NCI-H524 (cell line): ENCODE measurements at regions not wholly inside any gene's neighbourhood (a gene's known extent, or its start where the extent isn't known, plus 50 kb on each side); places are given as distances from the start of the nearest gene placed in this dataset.

Source experiments
- DNase-seq, 2 experiments: peaks; one replicate each; lab custom pipeline; 2025; lab: John Stamatoyannopoulos, UW

DNA sequence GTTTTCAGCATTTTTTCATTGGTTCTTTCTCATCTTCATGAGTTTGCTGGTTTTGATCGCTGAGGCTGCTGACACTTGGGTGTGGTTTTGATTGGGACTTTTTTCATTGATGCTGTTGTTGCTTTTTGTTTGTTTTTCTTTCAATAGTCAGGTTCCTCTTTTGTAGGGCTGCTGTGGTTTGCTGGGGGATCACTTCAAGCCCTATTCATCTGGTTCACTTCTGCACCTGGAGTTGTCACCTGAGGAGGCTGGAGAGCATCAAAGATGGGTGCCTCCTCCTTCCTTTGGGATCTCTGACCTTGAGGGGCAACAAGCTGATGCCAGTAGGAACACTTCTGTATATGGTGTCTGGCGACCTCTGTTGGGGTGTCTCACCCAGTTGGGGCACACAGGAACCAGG is 1279.9 kb upstream of the TMPRSS15 start:
- no peak for DNase-seq

DNA sequence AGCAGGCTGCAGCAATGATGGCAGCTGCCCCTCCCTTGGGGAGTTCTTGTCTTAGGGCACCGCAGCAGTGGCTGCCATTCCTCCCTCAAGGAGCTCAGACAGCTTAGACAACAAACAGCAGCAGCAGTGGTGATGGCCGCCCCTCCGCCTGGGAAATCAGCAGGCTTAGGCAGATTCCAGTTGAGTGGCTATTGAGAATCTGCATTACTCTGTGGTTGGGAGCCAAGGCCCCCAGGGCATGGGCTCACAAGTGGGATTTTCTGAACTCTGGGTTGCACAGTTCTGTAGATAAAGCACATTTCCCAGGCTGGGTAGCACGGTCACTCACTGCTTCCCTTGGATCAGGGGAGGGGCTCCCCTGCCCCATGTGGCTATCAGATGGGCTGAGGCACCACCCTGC is 1280.7 kb upstream of the TMPRSS15 start:
- DNase-seq: peak in 1 of 2 experiments; percentile 45

DNA sequence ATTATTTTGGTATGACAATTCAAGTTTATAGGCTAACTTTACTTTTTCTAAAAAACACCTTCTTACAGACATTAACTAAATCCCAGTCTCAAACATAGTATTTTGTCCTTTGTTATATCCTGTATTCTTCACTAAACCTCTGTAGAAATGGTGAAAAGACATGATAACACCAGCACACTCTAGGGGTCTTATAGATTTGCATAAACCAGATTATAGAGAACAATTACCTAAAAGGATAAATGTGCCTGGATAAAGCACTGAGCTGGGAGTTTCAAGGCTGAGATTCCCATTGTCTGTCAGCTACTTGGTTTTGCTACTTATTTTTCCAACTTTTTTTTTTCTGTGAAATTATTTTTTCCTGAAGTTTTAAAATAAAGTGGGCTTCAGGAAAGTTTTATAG is 1288.6 kb upstream of the TMPRSS15 start:
- DNase-seq: peak in 1 of 2 experiments; percentile 11

DNA sequence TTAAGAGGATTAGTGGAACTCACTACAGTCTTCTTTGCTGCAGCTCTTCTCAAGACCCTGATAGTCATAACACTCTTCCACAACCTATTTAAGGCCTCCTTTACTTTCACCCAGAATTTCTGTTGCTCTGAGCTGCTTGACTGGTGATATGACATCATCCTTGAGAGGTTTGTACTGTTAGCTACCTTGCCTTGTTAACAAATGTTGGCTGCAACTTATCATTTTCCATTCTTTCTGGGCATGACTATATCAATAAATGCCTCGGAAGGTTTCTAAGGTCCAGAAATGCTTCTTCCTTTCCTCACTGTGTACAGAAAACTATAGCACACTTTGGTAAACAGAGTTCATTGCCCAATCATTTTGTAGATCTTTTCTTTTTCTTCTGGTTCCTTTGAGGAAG is 1292.2 kb upstream of the TMPRSS15 start:
- DNase-seq: no peak

DNA sequence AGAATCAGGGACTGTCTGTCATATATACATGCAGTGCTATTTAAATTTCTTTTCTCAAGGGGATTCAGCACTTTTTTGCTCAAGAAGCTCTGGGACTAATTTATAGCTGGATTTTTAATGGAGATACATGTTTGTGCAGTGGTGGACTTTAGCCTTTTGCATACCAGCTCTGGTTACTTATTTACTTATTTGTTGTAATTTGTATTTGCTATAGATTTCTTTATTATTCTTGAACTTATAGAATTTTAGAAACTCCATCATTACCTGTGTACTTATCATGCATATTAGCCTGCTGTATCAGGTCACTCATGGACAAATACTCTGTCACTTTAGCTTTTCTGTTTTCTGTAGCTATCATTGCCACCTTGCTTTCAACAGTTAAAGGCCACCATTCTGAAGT is 1296.9 kb upstream of the TMPRSS15 start:
- no peak for DNase-seq

DNA sequence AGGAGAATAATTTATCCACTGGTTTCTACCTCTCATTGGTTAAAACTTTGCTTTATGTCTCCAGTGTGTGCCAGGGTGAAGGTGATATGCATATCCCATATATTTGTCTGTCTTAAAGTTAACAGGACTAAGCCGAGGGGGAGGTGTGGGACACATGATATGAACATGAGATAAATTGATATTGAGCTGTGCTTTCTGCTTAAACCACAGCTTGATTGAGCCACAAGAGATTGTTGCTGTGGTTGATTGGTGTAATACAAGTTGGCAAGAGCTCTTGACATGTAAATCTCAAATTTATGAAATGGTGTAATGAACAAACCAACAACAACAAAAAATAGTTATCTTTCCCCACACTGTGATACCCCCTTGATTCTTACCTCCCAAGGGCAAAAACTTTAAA is 1295.5 kb upstream of the NCAM2 start:
- DNase-seq: no peak

DNA sequence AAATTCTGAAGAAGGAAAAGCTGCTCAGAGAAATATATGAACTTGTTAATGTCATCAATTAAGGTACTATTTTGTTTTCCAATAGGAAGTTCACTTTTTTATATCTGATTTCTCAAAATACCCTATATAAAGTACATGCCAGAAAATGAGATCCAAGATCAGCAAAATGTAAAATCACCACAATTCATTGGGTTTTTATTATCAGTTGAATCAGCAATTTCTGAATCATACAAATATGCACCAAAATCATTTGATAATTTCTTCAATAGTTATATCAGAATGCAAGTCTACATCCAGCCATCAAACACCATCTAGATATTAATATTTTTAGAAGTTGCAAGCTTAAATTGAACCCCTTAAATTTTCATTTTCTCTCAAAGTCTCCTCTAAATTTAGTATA is 1293.4 kb upstream of the NCAM2 start:
- no peak for DNase-seq

DNA sequence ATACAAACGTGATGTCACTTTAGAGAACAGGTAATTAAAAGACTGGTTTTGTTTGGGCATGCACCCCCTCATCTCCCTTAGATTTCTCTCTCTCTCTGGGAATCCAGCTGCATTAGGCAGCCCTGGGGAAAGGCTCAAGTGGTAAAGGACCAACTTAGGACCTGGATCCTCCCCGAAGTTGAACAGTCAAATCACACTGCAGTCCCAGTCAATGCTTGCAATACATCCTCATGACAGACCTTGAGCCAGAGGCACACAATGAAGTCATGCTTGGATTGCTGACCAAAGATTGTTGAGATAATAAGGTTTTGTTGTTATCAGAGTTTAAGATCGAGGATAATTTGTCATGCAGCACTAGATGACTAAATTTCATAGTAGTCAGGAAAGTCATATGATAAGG is 1285.8 kb upstream of the NCAM2 start:
- DNase-seq: no peak

DNA sequence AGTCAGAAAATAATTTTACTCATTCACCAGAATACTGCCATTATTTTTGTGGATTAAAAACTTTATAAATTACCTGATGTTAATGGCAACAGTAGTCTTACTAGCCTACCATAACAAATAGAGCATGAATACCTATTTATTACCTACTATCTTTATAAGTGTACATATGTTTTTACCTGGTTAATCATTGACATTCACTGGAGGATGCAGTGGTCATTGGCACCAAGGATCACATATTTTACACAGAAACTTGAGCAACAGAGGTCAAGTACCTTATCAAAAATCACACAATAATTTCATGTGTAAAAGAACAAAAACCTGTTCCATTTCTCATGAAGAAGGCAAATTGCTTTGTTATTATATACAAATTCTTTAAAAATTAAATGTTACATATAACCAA is 1284.9 kb upstream of the NCAM2 start:
- no peak for DNase-seq

DNA sequence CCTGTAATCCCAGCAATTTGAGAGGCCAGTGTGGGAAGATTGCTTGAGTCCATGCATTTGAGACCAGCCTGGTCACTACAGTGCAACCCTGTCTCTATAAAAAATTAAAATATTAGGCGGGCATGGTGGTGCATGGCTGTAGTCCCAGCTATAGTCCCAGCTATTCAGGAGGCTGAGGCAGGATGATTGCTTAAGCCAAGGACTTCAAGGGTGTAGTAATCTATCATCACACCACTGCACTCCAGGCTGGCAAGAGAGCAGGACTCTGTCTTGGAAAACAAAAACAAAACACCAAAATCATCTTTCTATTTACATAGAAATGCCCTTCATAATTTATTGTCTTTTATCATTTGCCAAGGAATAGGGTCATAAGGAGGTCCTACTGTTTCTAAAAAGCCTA is 1274.1 kb upstream of the NCAM2 start:
- no peak for DNase-seq

DNA sequence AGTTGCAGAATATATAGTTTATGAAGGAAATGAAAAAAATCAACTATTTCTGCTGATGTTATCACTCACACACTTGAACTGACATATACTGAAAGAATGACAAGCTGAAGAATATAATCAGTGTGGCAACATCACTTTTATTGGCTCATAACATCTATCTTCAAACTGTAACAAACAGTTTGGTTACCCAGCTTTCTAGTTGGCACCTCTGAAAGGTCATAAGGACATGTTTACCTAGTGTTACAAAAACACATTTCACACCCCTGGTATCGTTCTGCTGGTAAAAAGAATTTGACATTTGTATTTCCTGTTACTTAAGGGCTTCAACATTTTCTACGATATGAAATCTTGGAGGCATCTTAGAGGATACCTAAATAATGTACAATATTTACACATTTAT is 1267.0 kb upstream of the NCAM2 start:
- DNase-seq: no peak

DNA sequence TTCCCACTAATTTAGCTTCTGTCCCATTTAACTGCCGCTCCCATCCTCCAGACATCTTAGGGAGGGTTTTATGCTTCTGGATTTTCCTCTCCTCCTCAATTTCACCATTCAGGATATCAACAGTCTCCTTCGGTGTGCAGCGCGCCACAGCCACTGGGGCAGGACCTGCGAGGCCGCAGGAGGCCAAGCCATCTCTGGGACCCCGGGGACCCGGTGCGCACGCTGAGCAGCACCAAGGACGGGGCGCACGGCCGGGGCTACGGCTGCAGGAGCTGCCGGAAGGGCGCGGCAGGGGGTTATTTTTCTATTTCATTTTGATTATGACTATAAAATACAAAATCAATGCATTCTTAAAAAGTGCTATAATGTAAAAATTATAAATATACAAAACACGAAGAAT is 1238.4 kb upstream of the NCAM2 start:
- DNase-seq: no peak

DNA sequence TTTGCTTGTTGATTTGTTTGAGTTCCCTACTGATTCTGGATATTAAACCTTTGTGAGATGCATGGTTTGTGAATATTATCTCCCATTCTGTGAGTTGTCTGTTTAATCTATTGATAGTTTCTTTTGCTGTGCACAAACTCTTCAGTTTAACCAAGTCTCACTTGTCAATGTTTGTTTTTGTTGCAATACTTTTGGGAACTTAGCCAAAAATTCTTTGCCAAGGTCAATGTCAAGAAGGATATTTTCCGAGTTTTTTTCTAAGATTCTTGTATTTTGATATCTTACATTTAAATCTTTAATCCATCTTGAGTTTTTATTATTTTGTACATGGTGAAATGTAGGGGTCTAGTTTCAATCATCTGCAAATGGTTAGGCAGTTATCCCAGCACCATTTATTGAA is 1230.7 kb upstream of the NCAM2 start:
- DNase-seq: no peak

DNA sequence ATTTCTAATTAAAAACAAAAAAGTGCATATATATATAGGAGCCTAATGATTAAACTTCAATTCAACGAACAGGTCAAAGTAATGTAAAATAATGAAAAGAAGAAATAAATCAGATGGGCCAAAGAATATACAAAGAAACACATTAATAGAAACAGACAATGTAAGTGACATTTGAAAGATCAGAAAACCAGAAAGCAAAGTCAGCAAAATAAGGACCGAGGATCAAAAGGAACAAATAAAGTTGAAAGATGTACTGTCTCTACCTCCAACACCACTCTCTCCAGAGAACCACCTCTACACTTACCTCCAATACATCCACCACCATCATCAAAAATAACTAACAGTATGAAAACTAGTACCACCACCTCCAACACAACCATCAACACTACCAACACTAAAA is 1226.3 kb upstream of the NCAM2 start:
- no peak for DNase-seq

DNA sequence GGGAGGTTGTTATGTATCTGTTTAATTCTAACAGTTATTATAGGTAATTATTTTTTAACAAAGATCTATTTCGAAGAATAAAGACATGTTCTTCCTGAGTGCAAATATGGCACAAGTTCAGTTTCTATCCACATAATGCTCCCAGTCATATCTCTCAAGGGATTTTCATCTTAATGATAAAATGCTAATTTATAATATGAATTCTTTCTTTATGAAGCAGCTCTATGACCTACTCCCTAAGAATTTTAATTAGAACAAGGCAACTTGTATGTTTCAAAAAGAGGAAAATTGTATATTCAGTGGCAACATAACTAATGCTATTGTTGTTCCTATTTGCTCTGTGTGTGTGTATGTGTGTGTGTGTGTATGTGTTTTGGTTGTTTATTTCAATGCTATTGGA is 1222.1 kb upstream of the NCAM2 start:
- DNase-seq: no peak

DNA sequence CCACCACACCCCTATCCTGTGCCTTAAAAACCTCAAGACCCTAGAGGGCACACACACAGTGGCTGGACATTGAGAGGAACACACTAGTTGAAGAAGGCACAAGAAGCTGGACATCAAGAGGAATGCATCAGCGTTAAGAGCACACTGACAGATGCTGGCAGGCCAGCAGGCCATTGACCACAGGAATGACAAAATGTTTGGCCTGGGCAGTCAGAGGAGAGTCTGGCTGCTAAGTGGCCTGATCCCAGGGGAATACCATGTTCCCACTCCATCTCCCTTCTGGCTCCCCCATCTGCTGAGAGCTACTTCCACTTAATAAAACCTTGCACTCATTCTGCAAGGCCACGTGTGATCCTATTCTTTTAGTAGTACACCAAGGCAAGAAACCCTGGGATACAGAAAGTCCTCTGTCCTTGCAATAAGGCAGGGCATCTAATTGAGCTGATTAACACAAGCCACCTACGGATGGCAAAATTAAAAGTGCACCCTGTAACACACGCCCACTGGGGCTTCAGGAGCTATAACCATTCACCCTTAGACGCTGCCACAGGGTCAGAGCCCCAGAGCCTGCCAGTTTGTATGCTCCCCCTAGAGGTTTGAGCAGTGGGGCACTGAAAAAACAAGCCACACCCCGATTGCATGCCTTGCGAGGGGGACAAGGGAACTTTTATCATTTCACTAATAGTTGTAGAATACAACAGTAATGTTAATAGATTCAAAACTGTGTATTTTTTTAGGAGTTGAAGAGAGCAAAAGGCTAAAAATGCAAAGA is 1216.1 kb upstream of the NCAM2 start:
- peak; percentile 46 to 86 for DNase-seq

DNA sequence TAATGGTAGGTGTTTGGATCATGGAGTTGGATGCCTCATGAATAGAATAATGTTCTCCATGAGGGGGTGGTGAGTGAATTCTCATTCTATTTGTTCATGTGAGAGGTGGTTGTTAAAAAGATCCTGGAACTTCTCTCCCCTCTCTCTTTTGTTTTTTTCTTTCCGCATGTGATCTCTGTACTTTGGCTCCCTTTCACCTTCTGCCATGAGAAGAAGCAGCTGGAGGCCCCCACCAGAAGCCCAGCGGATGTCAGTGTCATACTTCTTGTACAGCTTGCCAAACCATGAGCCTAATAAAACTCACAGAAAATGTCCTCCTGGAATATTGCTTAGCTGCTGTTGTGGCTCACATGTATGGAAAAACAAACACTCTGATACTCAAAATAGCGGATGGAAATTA is 1212.3 kb upstream of the NCAM2 start:
- no peak for DNase-seq

DNA sequence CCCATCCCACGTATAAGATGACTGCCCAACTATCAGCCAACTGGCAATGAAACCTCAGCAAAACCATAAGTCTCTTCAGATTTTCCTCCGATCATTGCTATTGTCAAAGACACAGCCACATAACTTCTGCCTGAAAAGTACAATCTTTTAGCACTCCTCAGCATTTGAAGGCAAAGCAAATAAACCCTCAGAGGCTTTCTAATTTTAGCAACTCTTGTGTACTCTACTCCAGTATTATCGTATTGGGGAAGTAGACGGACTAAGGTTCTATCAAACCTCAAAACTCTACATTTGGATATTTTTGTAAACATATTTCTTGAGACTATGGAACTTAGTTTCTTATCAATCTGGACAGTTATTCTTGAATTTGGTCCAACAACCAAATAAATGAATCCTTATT is 1206.2 kb upstream of the NCAM2 start:
- no peak for DNase-seq

DNA sequence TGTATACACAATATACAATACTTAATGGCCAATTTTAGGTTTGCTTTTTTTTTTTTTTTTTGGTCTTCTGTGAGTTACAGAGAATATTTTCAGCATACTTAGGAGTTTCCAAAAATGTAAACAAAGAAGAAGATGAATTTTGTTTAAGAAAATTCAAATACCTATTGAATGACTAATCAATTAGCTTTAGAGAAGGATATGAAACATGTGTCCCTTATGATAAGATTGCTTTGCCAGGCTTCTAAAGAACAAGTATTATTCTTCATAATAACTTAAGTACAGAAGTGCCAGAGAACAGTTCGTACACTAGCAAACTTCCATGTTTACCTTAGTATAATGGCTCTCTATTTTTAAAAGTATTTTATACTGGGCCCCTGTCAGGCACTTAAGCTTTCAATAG is 1191.0 kb upstream of the NCAM2 start:
- DNase-seq: no peak

DNA sequence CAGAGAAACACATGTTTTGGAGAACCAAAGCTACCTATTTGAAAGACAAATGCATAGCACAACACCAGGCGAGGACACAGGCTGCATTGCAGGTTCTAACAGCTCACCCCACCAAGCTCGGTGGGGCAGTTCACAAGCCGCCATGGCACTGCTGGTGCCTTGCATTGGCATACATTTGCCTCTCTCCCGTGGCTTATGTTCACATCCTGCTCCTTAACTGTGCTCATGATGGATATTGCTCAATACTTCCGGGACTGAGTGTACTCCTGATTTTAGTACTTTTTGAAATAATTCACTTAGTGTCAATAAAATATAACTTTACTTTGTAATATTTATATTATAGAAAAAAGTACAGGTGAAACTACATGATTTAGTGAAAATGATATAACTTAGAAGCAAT is 1187.4 kb upstream of the NCAM2 start:
- no peak for DNase-seq

DNA sequence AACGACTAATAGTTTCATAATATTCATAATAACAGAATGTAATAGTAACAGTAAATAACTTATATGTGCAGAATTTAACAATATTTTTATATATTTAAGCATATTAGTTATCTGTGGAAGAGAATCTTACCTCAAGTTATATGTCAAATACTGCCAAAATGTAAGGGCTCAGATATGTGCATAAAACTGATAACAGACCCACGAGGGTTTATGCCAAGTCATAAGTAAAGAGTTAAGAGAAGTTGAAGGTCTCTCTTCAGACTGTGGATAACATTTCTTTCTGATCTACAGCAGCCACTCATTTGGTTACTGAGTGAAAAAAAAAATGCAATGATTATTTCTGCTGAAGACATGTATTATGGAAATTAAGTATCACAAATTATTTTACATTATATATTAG is 1167.8 kb upstream of the NCAM2 start:
- DNase-seq: no peak

DNA sequence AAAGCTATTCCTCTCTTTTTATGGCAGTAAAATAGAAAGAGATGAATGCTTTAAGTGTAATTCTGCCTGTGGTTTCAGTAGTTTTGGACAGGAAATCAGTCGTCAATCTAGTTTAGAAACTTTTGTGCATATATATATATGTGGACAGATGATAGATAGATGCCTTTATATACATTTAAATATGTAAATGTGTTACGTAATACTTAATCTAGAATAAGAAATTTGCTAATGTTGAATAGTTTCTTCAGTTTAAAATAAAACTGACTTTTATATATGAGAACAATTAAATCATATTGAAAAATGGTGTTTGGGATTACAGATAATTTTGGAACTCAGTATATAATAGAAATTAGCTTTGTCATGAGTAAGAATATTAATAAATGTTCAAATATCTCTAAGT is 1165.7 kb upstream of the NCAM2 start:
- no peak for DNase-seq

DNA sequence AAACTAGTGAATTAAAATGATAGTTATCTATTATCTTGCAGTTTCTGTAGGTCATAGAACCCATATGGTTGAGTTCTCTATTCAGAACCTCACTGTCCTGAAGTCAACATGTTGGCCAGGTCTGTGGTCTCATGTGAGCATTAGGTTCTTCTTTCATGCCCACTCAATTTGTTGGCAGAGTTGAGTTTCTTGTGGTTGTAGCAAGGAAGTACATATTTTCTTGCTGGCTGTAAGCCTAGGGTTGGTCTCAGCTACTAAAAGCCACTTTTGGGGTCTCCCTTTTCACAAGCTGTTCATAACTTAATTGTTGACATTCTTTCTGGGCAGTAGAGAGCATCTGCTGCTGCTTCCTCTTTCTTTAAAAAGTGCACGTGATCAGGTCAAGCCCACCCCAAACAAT is 1165.1 kb upstream of the NCAM2 start:
- no peak for DNase-seq

DNA sequence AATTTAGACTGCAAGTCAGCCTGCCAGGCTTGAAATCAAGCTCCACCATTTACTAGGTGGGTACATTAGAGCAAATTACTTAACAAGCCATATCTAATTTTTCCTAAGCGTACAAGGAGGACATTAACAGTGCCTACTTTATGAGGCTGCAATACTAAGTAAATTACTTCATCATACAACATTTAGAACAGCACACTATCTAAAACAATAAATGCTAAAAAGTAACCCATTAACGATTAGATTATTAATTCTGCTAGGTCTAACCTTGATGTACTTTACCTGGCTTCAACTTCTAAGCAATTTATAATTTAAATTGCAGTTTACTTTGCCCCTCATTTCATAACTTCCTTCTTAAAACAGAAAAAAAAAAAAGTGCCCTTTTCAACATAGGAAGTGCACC is 1155.6 kb upstream of the NCAM2 start:
- no peak for DNase-seq

DNA sequence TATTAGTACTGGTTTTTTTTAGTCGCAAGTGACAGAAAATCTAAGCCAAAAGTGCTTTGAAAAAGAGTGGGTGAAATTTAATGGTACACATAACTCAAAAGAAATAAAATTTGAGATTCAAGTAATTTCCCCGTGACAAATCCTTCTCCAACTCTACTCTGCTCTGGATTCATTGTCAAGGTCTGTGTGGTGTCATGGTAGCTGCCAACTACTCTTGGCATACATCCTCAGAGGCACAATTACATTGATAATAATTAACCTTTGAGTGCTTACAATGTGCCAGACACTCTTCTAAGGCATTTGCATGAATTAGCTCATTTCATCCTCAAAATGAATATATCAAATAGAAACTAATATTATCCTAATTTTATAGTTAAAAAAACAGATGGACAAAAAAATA is 1153.9 kb upstream of the NCAM2 start:
- no peak for DNase-seq
